GM23248 (cell line): ENCODE measurements at regions not wholly inside any gene's neighbourhood (a gene's known extent, or its start where the extent isn't known, plus 50 kb on each side); places are given as distances from the start of the nearest gene placed in this dataset.

ENCODE experiments used
- EZH2 ChIP-seq: fragments of 200-600 bp; sonication (generic); IDR thresholded peaks from 2 replicates; pipeline ENCODE4 v1.6.1; 2018; ENCODE audit warnings: antibody characterized with exemption, mild to moderate bottlenecking; ENCODE audit not compliant: insufficient read depth, poor library complexity, severe bottlenecking
- EZH2phosphoT487 ChIP-seq: fragments of 200-600 bp; sonication (generic); IDR thresholded peaks from 2 replicates; pipeline ENCODE4 v1.6.1; 2018; ENCODE audit warnings: antibody characterized with exemption, moderate library complexity, mild to moderate bottlenecking, low read depth; ENCODE audit not compliant: insufficient read depth

DNA sequence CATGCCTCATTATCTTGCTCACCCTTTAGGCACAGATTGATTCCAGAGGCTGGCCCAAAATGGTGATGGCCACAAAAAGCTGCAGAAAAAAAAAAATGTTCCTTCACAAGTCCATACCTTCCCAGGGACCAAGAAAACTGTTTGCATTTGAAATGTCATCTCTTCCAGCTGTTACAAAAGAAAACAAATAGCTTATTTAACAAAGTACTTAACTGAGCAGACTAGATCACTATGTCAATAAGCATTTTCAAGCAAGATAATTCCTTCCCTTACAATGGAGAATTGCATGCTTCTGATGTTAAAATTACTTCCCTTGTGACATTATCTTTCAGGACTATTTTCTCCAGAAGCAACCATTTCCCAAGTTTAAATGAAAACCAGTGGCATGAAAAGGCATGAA, 377.9 kb upstream of the KITLG start:
- TF ChIP-seq EZH2 (no peak), EZH2phosphoT487 (no peak)
